ENCODE measurements at regions not wholly inside any gene's neighbourhood (a gene's known extent, or its start where the extent isn't known, plus 50 kb on each side); places are given as distances from the start of the nearest gene placed in this dataset.

GRCh38 chr6:87904011-87904410 lies 143.6 kb upstream of the SPACA1 start:
- no peak for FAIRE-seq
- intact Hi-C loops (cut with DNase I), result no loop called here

GRCh38 chr6:87903323-87903722 lies 144.3 kb upstream of the SPACA1 start:
- intact Hi-C loops (cut with DNase I), result no loop called here
- peak in 1 of 5 donors; percentile 26 for DNase-seq
- H3K4me3 ChIP-seq (ENCODE audit: low read length in 3 of 3), result no peak overlapping the region
- H3K9ac ChIP-seq (ENCODE audit: low read length in 3 of 3), result no peak overlapping the region
- no peak for TF ChIP-seq CTCF (IDR thresholded peaks at IDR 0.05; ENCODE audit: borderline replicate concordance, extremely low read depth, insufficient read depth)
- FAIRE-seq, result no peak
- H3K27me3 ChIP-seq (ENCODE audit: control insufficient read depth, insufficient read depth, low read length), result no peaks in the 10 kb centered on the region
- no peaks in the 10 kb centered on the region for H3K36me3 ChIP-seq (ENCODE audit: control insufficient read depth in 2 of 3, insufficient read depth in 3 of 3, low read length in 3 of 3)
- no peak overlapping the region for H3K27ac ChIP-seq (ENCODE audit: low read depth in 2 of 2, low read length in 2 of 2)
- H3K4me1 ChIP-seq (ENCODE audit: control insufficient read depth in 2 of 3, insufficient read depth in 2 of 3, low read depth in 1 of 3, low read length in 3 of 3), result peaks cover 0 to 3% (median 0%) of the 10 kb centered on the region in 3 donors
- H3K9me3 ChIP-seq (ENCODE audit: control insufficient read depth in 2 of 3, insufficient read depth in 1 of 3, low read length in 3 of 3), result no peaks in the 10 kb centered on the region

More at GRCh38 chr6:87904011-87904410, 143.6 kb upstream of the SPACA1 start:
- Histone ChIP-seq H3K9ac (ENCODE audit: low read length in 3 of 3) (no peak overlapping the region), H3K27me3 (ENCODE audit: control insufficient read depth, insufficient read depth, low read length) (no peaks in the 10 kb centered on the region), H3K4me3 (ENCODE audit: low read length in 3 of 3) (no peak overlapping the region), H3K4me1 (ENCODE audit: control insufficient read depth in 2 of 3, insufficient read depth in 2 of 3, low read depth in 1 of 3, low read length in 3 of 3) (peaks cover 0 to 3% (median 0%) of the 10 kb centered on the region in 3 donors), H3K27ac (ENCODE audit: low read depth in 2 of 2, low read length in 2 of 2) (no peak overlapping the region), H3K9me3 (ENCODE audit: control insufficient read depth in 2 of 3, insufficient read depth in 1 of 3, low read length in 3 of 3) (no peaks in the 10 kb centered on the region), H3K36me3 (ENCODE audit: control insufficient read depth in 2 of 3, insufficient read depth in 3 of 3, low read length in 3 of 3) (no peaks in the 10 kb centered on the region)
- DNase-seq, result peak in 1 of 5 donors; percentile 27
- TF ChIP-seq CTCF (IDR thresholded peaks at IDR 0.05; ENCODE audit: borderline replicate concordance, extremely low read depth, insufficient read depth), result no peak

- no peak overlapping the region for H3K4me3 ChIP-seq (ENCODE audit: low read length in 3 of 3)
- H3K27ac ChIP-seq (ENCODE audit: low read depth in 2 of 2, low read length in 2 of 2), result no peak overlapping the region
- intact Hi-C loops (cut with DNase I), result no loop called here
- no peaks in the 10 kb centered on the region for H3K27me3 ChIP-seq (ENCODE audit: control insufficient read depth, insufficient read depth, low read length)
- H3K9me3 ChIP-seq (ENCODE audit: control insufficient read depth in 2 of 3, insufficient read depth in 1 of 3, low read length in 3 of 3), result no peaks in the 10 kb centered on the region
- FAIRE-seq, result no peak
- DNase-seq, result no peak
- H3K9ac ChIP-seq (ENCODE audit: low read length in 3 of 3), result no peak overlapping the region
- H3K36me3 ChIP-seq (ENCODE audit: control insufficient read depth in 2 of 3, insufficient read depth in 3 of 3, low read length in 3 of 3), result no peaks in the 10 kb centered on the region
- no peak for TF ChIP-seq CTCF (IDR thresholded peaks at IDR 0.05; ENCODE audit: borderline replicate concordance, extremely low read depth, insufficient read depth)
- peaks cover 0 to 3% (median 0%) of the 10 kb centered on the region in 3 donors for H3K4me1 ChIP-seq (ENCODE audit: control insufficient read depth in 2 of 3, insufficient read depth in 2 of 3, low read depth in 1 of 3, low read length in 3 of 3)
Measured at GRCh38 chr6:87902383-87902782, 145.3 kb upstream of the SPACA1 start.

- H3K9ac ChIP-seq (ENCODE audit: low read length in 3 of 3), result no peak overlapping the region
- no peak for DNase-seq
- H3K27me3 ChIP-seq (ENCODE audit: control insufficient read depth, insufficient read depth, low read length), result no peaks in the 10 kb centered on the region
- H3K36me3 ChIP-seq (ENCODE audit: control insufficient read depth in 2 of 3, insufficient read depth in 3 of 3, low read length in 3 of 3), result no peaks in the 10 kb centered on the region
- no peak for FAIRE-seq
- H3K9me3 ChIP-seq (ENCODE audit: control insufficient read depth in 2 of 3, insufficient read depth in 1 of 3, low read length in 3 of 3), result no peaks in the 10 kb centered on the region
- no peak overlapping the region for H3K4me3 ChIP-seq (ENCODE audit: low read length in 3 of 3)
- intact Hi-C loops (cut with DNase I), result no loop called here
- peaks cover 0 to 3% (median 0%) of the 10 kb centered on the region in 3 donors for H3K4me1 ChIP-seq (ENCODE audit: control insufficient read depth in 2 of 3, insufficient read depth in 2 of 3, low read depth in 1 of 3, low read length in 3 of 3)
- no peak for TF ChIP-seq CTCF (IDR thresholded peaks at IDR 0.05; ENCODE audit: borderline replicate concordance, extremely low read depth, insufficient read depth)
- H3K27ac ChIP-seq (ENCODE audit: low read depth in 2 of 2, low read length in 2 of 2), result no peak overlapping the region
Measured at GRCh38 chr6:87901613-87902012, 146.0 kb upstream of the SPACA1 start.

Data from kidney (tissue), 13 donors.